MM.1S (cell line): ENCODE measurements at regions not wholly inside any gene's neighbourhood (a gene's known extent, or its start where the extent isn't known, plus 50 kb on each side); places are given as distances from the start of the nearest gene placed in this dataset.

Source experiments
- CTCF ChIP-seq: fragments of 300-600 bp; sonication (generic); IDR thresholded peaks from 2 replicates; pipeline ENCODE4 v1.5.1; 2016; ENCODE audit warnings: antibody characterized with exemption, low read length, mixed read lengths
- EZH2 ChIP-seq: fragments of 300-600 bp; sonication (generic); optimal IDR thresholded peaks from 2 replicates; pipeline ENCODE3; 2017; ENCODE audit warnings: low read depth, mild to moderate bottlenecking, antibody characterized with exemption, low read length, mixed read lengths

DNA sequence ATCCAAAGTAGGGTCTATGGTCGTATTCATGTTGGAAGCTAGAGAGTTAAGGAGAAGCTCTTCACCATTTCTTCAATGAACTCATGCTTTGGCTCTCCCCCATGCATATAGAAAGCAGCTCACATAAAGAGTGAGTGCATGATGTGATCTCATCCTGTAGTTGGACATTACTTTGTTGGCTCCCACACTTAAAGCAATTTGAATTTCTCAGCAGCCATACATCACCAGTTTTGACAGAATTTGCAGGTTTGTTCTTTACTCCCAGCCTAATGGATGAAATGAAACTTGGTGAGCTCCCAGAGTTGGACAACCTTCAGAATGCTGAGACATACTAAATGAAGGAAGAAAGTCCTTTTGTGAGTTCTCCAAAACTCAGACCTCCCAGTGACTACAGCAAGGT lies 613.5 kb downstream of the IQCM start:
- no peak for TF ChIP-seq EZH2
- no peak for TF ChIP-seq CTCF
